ENCODE measurements at regions not wholly inside any gene's neighbourhood (a gene's known extent, or its start where the extent isn't known, plus 50 kb on each side); places are given as distances from the start of the nearest gene placed in this dataset.

GRCh38 chr21:26659182-26659581 lies 86.1 kb upstream of the CYYR1 start:
- no peak for DNase-seq (ENCODE audit: low read depth in 4 of 4, low spot score in 1 of 4)

GRCh38 chr21:26655460-26655859 lies 82.4 kb upstream of the CYYR1 start:
- no peak for DNase-seq (ENCODE audit: low read depth in 4 of 4, low spot score in 1 of 4)

- DNase-seq (ENCODE audit: low read depth in 4 of 4, low spot score in 1 of 4), result no peak
Measured at GRCh38 chr21:26653430-26653829, 80.3 kb upstream of the CYYR1 start.

- DNase-seq (ENCODE audit: low read depth in 4 of 4, low spot score in 1 of 4), result no peak
Measured at GRCh38 chr21:26652854-26653253, 79.8 kb upstream of the CYYR1 start.

GRCh38 chr21:26641062-26641461 lies 68.0 kb upstream of the CYYR1 start:
- DNase-seq (ENCODE audit: low read depth in 4 of 4, low spot score in 1 of 4), result no peak

- DNase-seq (ENCODE audit: low read depth in 4 of 4, low spot score in 1 of 4), result no peak
Measured at GRCh38 chr21:26637201-26637745, 64.2 kb upstream of the CYYR1 start.

- DNase-seq (ENCODE audit: low read depth in 4 of 4, low spot score in 1 of 4), result no peak
Measured at GRCh38 chr21:26635681-26636080, 62.6 kb upstream of the CYYR1 start.

GRCh38 chr21:26632691-26633090 lies 59.6 kb upstream of the CYYR1 start:
- DNase-seq (ENCODE audit: low read depth in 4 of 4, low spot score in 1 of 4), result no peak

GRCh38 chr21:26626187-26626586 lies 53.1 kb upstream of the CYYR1 start:
- no peak for DNase-seq (ENCODE audit: low read depth in 4 of 4, low spot score in 1 of 4)

GRCh38 chr21:26624983-26625519 lies 52.0 kb upstream of the CYYR1 start:
- DNase-seq (ENCODE audit: low read depth in 4 of 4, low spot score in 1 of 4), result no peak

Measured in stimulated activated CD4-positive, alpha-beta T cell treated with anti-CD3 and anti-CD28 coated beads, Interleukin-1b, Interleukin-23, amount 100 ng/mL, for 24 hours (primary cell).